Ishikawa (cell line): ENCODE measurements at regions not wholly inside any gene's neighbourhood (a gene's known extent, or its start where the extent isn't known, plus 50 kb on each side); places are given as distances from the start of the nearest gene placed in this dataset.

Source experiments
- CEBPB ChIP-seq: IDR thresholded peaks from 2 replicates; pipeline ENCODE4 v1.6.1; 2012
- CREB1 ChIP-seq: IDR thresholded peaks from 2 replicates; pipeline ENCODE4 v1.6.1; 2012; ENCODE audit warnings: low read depth
- EGR1 ChIP-seq: IDR thresholded peaks from 2 replicates; pipeline ENCODE4 v1.6.1; 2012
- EP300 ChIP-seq: IDR thresholded peaks from 2 replicates; pipeline ENCODE4 v1.6.1; 2012; ENCODE audit warnings: borderline replicate concordance
- FOXM1 ChIP-seq: IDR thresholded peaks from 2 replicates; pipeline ENCODE4 v1.6.1; 2012; ENCODE audit warnings: low read depth, borderline replicate concordance
- NFIC ChIP-seq: IDR thresholded peaks from 2 replicates; pipeline ENCODE4 v1.6.1; 2012
- RAD21 ChIP-seq: IDR thresholded peaks from 2 replicates; pipeline ENCODE4 v1.6.1; 2012; ENCODE audit warnings: low read depth
- TAF1 ChIP-seq: IDR thresholded peaks from 2 replicates; pipeline ENCODE4 v1.6.1; 2012; ENCODE audit warnings: low read depth, mild to moderate bottlenecking
- TCF12 ChIP-seq: IDR thresholded peaks from 2 replicates; pipeline ENCODE4 v1.6.1; 2012; ENCODE audit warnings: low read depth
- TEAD4 ChIP-seq: IDR thresholded peaks from 2 replicates; pipeline ENCODE4 v1.6.1; 2012
- YY1 ChIP-seq: IDR thresholded peaks from 2 replicates; pipeline ENCODE4 v1.6.1; 2012; ENCODE audit warnings: low read depth
- ZBTB7A ChIP-seq: IDR thresholded peaks from 2 replicates; pipeline ENCODE4 v1.6.1; 2012; ENCODE audit warnings: low read depth
- TF ChIP-seq, protein P1 (sequence below): IDR thresholded peaks from 2 replicates; pipeline ENCODE4 v1.6.1; 2012
- TF ChIP-seq, protein P2 (sequence below): IDR thresholded peaks from 2 replicates; pipeline ENCODE4 v1.6.1; 2012; ENCODE audit warnings: low read depth, mild to moderate bottlenecking
- TF ChIP-seq, protein P3 (sequence below): IDR thresholded peaks from 2 replicates; pipeline ENCODE4 v1.6.1; 2012

DNA sequence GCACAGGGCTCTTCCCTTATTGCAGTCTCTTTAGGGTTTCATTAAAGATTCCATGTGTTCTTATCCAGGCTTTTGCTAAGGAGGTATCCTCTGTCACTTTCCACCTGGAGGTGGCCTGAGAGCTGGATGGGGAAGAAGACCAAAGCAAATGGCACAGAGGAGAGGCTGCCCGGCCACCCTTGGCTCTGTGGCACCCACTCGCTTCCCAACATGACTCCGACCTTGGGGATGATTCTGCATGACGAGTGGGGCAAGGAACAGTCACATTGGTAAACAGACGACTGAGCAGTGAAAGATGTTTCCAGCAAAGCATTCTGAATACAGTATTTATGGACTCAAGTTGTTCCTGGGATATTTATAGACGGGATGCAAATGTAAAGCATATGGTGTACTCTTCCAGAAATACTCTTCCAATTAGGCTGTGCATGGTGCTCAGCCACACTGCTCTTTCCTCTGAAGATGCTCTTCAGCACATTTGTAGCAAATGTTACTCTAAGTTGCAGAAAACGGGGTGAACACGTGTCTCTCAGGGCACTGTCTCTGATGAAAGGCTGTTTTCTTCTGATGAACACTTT is 377.1 kb upstream of the HS6ST1 start:
- TF ChIP-seq TCF12 (no peak), NFIC (no peak), ZBTB7A (no peak), FOXM1 (no peak), CREB1 (no peak), EGR1 (no peak), TEAD4 (no peak), TAF1 (no peak)

DNA sequence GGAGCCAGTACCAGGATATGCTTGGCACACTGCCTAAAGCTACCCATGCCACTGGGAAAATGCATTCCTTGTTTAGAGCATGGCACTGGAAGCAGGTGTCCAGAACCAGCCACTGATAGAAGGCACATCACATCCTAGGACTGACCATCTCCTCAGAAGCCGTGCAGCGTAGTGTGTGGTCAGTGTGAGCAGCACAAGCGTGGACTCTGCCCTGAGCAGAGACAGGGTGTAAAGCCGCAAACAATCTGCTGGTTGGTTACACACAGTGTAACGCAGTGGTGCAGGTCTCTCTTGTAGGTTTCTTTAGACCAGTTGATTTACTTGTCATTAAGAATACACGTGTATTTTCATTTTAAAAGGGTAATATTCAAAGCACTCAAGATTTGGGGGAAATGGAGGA is 377.8 kb upstream of the HS6ST1 start:
- TF ChIP-seq EP300, result no peak

DNA sequence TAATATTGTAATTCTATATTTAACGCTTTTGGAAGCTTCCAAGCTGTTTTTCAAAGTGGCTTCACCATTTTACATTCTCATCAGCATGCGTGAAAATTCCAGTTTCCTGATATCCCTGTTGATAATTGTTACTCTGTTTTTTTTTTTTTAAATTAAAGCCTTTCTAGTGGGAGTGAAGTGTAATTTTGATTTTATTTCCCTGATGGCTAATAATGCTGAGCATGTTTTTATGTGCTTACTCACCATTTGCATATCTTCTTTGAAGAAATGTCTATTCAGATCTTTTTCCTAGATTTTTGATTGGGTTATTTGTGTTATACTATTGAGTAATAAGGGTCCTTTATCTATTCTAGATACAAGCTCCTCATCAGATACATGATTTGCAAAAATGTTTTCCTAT is 382.8 kb upstream of the HS6ST1 start:
- TF ChIP-seq RAD21 (no peak), TCF12 (no peak), YY1 (no peak), EGR1 (no peak), NFIC (no peak), ZBTB7A (no peak), TAF1 (no peak), FOXM1 (no peak)
- TF ChIP-seq, protein P1, sequence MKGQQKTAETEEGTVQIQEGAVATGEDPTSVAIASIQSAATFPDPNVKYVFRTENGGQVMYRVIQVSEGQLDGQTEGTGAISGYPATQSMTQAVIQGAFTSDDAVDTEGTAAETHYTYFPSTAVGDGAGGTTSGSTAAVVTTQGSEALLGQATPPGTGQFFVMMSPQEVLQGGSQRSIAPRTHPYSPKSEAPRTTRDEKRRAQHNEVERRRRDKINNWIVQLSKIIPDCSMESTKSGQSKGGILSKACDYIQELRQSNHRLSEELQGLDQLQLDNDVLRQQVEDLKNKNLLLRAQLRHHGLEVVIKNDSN, result no peak
- TF ChIP-seq, protein P2, sequence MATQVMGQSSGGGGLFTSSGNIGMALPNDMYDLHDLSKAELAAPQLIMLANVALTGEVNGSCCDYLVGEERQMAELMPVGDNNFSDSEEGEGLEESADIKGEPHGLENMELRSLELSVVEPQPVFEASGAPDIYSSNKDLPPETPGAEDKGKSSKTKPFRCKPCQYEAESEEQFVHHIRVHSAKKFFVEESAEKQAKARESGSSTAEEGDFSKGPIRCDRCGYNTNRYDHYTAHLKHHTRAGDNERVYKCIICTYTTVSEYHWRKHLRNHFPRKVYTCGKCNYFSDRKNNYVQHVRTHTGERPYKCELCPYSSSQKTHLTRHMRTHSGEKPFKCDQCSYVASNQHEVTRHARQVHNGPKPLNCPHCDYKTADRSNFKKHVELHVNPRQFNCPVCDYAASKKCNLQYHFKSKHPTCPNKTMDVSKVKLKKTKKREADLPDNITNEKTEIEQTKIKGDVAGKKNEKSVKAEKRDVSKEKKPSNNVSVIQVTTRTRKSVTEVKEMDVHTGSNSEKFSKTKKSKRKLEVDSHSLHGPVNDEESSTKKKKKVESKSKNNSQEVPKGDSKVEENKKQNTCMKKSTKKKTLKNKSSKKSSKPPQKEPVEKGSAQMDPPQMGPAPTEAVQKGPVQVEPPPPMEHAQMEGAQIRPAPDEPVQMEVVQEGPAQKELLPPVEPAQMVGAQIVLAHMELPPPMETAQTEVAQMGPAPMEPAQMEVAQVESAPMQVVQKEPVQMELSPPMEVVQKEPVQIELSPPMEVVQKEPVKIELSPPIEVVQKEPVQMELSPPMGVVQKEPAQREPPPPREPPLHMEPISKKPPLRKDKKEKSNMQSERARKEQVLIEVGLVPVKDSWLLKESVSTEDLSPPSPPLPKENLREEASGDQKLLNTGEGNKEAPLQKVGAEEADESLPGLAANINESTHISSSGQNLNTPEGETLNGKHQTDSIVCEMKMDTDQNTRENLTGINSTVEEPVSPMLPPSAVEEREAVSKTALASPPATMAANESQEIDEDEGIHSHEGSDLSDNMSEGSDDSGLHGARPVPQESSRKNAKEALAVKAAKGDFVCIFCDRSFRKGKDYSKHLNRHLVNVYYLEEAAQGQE, result no peak

DNA sequence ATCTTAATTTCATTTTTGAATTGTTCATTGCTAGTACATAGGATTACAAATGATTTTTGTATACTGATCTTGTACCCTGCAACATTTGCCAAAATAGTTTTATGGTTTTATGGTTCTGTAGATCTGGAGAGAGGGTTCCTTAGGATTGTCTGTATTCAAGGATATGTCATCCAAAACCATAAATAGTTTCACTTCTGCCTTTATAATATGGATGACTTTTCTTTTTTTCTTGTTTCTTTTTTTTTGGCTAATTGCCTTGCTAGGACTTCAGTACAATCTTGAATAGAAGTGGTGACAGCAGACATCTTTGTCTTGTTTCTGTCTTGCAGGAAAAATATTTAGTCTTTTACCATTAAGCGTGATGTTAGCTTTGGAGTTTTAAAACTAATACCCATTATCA is 383.9 kb upstream of the HS6ST1 start:
- TF ChIP-seq NFIC (no peak), EGR1 (no peak), CEBPB (no peak), TCF12 (no peak), CREB1 (no peak), TAF1 (no peak), FOXM1 (no peak), TEAD4 (no peak)
- TF ChIP-seq, protein P1, result no peak
- TF ChIP-seq, protein P2, result no peak

DNA sequence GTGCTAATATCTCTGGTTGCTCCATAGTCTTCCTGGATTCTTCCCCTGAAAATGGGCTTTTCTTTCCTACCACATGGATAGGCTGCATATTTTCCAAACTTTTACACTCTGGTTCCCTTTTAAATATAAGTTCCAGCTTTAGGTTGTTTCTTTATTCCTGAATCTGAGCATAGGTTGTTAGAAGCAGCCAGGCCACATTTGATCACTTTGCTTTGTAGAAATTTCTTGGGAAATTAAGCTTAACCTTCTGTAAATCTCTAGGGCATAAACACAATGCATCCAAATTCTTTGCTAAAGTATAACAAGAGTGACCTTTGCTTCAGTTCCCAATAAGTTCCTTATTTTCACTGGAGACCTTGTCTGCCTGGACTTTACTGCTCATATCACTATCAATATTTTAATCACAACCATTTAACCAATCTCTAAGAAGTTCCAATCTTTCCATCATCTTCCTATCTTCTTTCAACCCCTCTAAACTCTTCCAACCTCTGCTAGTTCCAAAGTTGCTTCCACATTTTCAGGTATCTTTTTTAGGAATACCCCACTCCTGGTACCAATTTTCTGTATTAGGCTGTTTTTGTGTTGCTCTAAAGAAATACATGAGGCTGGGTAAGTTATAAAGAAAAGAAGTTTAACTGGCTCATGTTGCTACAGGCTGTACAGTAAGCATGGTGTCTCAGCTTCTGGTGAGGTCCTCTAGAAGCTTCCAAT is 389.6 kb upstream of the HS6ST1 start:
- TF ChIP-seq ZBTB7A (no peak), FOXM1 (no peak), EGR1 (no peak), CEBPB (no peak), YY1 (no peak), NFIC (no peak), TEAD4 (no peak), TCF12 (no peak), RAD21 (no peak), EP300 (no peak), CREB1 (no peak), TAF1 (no peak)
- TF ChIP-seq, protein P2, result no peak
- TF ChIP-seq, protein P3, sequence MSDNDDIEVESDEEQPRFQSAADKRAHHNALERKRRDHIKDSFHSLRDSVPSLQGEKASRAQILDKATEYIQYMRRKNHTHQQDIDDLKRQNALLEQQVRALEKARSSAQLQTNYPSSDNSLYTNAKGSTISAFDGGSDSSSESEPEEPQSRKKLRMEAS, result no peak
- TF ChIP-seq, protein P1, result no peak
